ENCODE measurements at regions not wholly inside any gene's neighbourhood (a gene's known extent, or its start where the extent isn't known, plus 50 kb on each side); places are given as distances from the start of the nearest gene placed in this dataset.

DNA sequence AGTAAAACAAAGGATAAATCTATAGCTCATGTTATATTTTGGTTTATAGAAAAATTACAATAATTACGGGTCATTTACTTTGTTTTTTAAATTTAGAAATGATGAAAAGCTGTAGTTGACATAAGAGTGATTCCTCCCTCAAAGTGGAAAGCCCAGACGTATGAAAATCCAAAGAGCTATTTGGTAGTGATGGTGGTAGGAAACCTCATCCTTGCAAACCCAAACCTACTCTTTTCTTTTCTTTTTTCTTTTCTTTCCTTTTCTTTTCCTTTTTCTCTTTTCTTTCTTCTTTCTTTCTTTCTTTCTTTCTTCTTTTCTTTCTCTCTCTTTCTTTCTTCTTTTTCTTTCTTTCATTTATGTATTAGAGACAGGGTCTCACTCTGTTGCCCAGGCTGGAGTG lies 190.3 kb upstream of the RASSF8 start:
- TF ChIP-seq, protein P1, sequence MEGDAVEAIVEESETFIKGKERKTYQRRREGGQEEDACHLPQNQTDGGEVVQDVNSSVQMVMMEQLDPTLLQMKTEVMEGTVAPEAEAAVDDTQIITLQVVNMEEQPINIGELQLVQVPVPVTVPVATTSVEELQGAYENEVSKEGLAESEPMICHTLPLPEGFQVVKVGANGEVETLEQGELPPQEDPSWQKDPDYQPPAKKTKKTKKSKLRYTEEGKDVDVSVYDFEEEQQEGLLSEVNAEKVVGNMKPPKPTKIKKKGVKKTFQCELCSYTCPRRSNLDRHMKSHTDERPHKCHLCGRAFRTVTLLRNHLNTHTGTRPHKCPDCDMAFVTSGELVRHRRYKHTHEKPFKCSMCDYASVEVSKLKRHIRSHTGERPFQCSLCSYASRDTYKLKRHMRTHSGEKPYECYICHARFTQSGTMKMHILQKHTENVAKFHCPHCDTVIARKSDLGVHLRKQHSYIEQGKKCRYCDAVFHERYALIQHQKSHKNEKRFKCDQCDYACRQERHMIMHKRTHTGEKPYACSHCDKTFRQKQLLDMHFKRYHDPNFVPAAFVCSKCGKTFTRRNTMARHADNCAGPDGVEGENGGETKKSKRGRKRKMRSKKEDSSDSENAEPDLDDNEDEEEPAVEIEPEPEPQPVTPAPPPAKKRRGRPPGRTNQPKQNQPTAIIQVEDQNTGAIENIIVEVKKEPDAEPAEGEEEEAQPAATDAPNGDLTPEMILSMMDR (conservative IDR thresholded peaks at IDR 0.05 in 1 of 2, IDR thresholded peaks at IDR 0.05 in 1 of 2; ENCODE audit: low read depth in 1 of 2, low read length in 2 of 2): no peak
- no peak for TF ChIP-seq EZH2 (IDR thresholded peaks at IDR 0.05; ENCODE audit: low read length, missing control alignments)

All from fibroblast of lung (primary cell).